ENCODE measurements at regions not wholly inside any gene's neighbourhood (a gene's known extent, or its start where the extent isn't known, plus 50 kb on each side); places are given as distances from the start of the nearest gene placed in this dataset.
A peak's percentile ranks its signal among the peaks of the same experiment; 100 is the strongest.

DNA sequence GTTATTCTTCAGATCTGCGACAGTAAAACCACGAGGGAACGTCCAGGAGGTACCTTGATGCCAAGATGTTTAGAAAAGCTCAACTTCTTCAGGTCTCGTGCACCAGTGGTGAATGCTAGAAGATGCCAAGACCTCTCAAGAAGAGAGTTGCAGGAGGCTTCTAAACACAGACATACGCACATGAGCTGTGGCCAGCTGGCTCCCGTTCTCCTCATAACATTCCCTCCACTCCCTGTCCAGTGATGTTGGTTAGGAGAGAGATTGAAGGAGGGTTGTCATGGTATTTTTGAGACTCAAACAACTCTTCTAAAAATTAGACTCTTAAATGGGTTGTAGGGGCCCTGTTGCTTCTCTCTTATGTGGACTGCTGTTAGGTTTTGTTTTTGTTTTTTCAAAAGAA is 184.3 kb downstream of the QDPR start:
- H3K4me1 ChIP-seq (ENCODE audit: insufficient read depth) = peaks cover 27% of the 10 kb centered on the region
- peak overlapping the region; percentile 17 for H3K4me2 ChIP-seq (ENCODE audit: unreplicated experiment)
- H3K9me2 ChIP-seq (ENCODE audit: insufficient read depth) = no peaks in the 10 kb centered on the region
- no peaks in the 10 kb centered on the region for H3K36me3 ChIP-seq (ENCODE audit: low read depth)
- no peak overlapping the region for H3K27ac ChIP-seq
- 31 to 33% methylated on average over 6 of the region's 6 CpGs for WGBS, 2 experiments (ENCODE audit: low coverage in 1 of 2, low lambda C conversion rate in 2 of 2, missing lambda C conversion rate in 2 of 2)
- no peaks in the 10 kb centered on the region for H3K27me3 ChIP-seq (replicated peaks; ENCODE audit: insufficient read depth)
- H4K20me1 ChIP-seq (ENCODE audit: insufficient read depth) = no peaks in the 10 kb centered on the region
- H3F3A ChIP-seq (ENCODE audit: insufficient read depth) = peaks cover 4% of the 10 kb centered on the region; the same call in 1 of the 2 replicates
- no peaks in the 10 kb centered on the region for H3K9me3 ChIP-seq (ENCODE audit: low read depth)
- H2AFZ ChIP-seq = peak overlapping the region; percentile 51
- H3K4me3 ChIP-seq = no peak overlapping the region
- no peak for TF ChIP-seq EZH2phosphoT487 (IDR thresholded peaks at IDR 0.05; ENCODE audit: insufficient read depth, low read depth)
- TF ChIP-seq EZH2 (IDR thresholded peaks at IDR 0.05; ENCODE audit: insufficient read depth, poor library complexity, severe bottlenecking) = no peak
- DNase-seq = peak; percentile 31
- in situ Hi-C loops (cut with MboI) = loop anchor here (10.0 to 25.0 kb wide), 2 partner anchors 413 to 1040 kb away; no protein-coding TSS in a partner anchor
- H3K79me2 ChIP-seq (ENCODE audit: insufficient read depth) = no peaks in the 10 kb centered on the region
- H3K9ac ChIP-seq = no peak overlapping the region

- Histone ChIP-seq H3K4me2 (ENCODE audit: unreplicated experiment) (no peak overlapping the region), H3K36me3 (ENCODE audit: low read depth) (no peaks in the 10 kb centered on the region), H3K27me3 (replicated peaks; ENCODE audit: insufficient read depth) (no peaks in the 10 kb centered on the region), H3K9ac (no peak overlapping the region), H3K9me2 (ENCODE audit: insufficient read depth) (no peaks in the 10 kb centered on the region), H3K27ac (no peak overlapping the region), H2AFZ (no peak overlapping the region), H3K4me1 (ENCODE audit: insufficient read depth) (peaks cover 27% of the 10 kb centered on the region), H4K20me1 (ENCODE audit: insufficient read depth) (no peaks in the 10 kb centered on the region), H3K4me3 (no peak overlapping the region), H3F3A (ENCODE audit: insufficient read depth) (peaks cover 4% of the 10 kb centered on the region; the same call in 1 of the 2 replicates), H3K79me2 (ENCODE audit: insufficient read depth) (no peaks in the 10 kb centered on the region), H3K9me3 (ENCODE audit: low read depth) (no peaks in the 10 kb centered on the region)
- in situ Hi-C loops (cut with MboI) = loop anchor here (10.0 to 25.0 kb wide), 2 partner anchors 412 to 1039 kb away; no protein-coding TSS in a partner anchor
- no peak for DNase-seq
- no peak for TF ChIP-seq EZH2 (IDR thresholded peaks at IDR 0.05; ENCODE audit: insufficient read depth, poor library complexity, severe bottlenecking)
- TF ChIP-seq EZH2phosphoT487 (IDR thresholded peaks at IDR 0.05; ENCODE audit: insufficient read depth, low read depth) = no peak
- WGBS, 2 experiments (ENCODE audit: low coverage in 1 of 2, low lambda C conversion rate in 2 of 2, missing lambda C conversion rate in 2 of 2) = 42 to 51% methylated on average over 2 of the region's 2 CpGs
Observed at GRCh38 chr4:17326756-17327155, 185.1 kb downstream of the QDPR start.

DNA sequence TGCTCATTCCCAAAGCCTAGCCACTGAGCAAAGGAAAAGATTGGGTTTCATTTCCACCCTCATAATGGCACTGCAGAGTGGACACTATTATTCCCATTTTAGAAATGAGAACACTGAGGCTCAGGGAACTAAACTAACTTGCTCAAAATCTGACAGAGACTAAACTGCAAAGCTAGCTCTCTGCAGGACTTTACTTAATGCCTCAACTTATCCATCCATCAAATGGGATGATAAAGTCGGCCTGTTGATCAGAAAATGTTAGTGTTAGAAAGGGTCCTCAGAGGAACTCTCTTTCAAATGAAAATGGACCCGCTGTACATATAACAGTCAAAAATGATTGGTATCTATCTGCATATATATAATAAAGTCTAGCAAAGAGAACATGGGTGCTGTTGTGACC is 186.8 kb downstream of the QDPR start:
- Histone ChIP-seq H3K4me3 (no peak overlapping the region; the same call in 1 of the 2 replicates), H3K27me3 (replicated peaks; ENCODE audit: insufficient read depth) (no peaks in the 10 kb centered on the region), H3K27ac (no peak overlapping the region), H3K9me3 (ENCODE audit: low read depth) (no peaks in the 10 kb centered on the region), H3K79me2 (ENCODE audit: insufficient read depth) (no peaks in the 10 kb centered on the region), H3F3A (ENCODE audit: insufficient read depth) (peaks cover 4% of the 10 kb centered on the region; the same call in 1 of the 2 replicates), H3K36me3 (ENCODE audit: low read depth) (no peaks in the 10 kb centered on the region), H3K9me2 (ENCODE audit: insufficient read depth) (no peaks in the 10 kb centered on the region), H3K9ac (no peak overlapping the region), H3K4me1 (ENCODE audit: insufficient read depth) (peaks cover 27% of the 10 kb centered on the region), H4K20me1 (ENCODE audit: insufficient read depth) (no peaks in the 10 kb centered on the region), H3K4me2 (ENCODE audit: unreplicated experiment) (peak overlapping the region; percentile 91), H2AFZ (peak overlapping the region; percentile 86; the same call in 1 of the 2 replicates)
- TF ChIP-seq EZH2phosphoT487 (IDR thresholded peaks at IDR 0.05; ENCODE audit: insufficient read depth, low read depth) = no peak
- TF ChIP-seq EZH2 (IDR thresholded peaks at IDR 0.05; ENCODE audit: insufficient read depth, poor library complexity, severe bottlenecking) = no peak
- DNase-seq = no peak
- 84 to 87% methylated on average over 2 of the region's 2 CpGs for WGBS, 2 experiments (ENCODE audit: low coverage in 1 of 2, low lambda C conversion rate in 2 of 2, missing lambda C conversion rate in 2 of 2)
- in situ Hi-C loops (cut with MboI) = loop anchor here (10.0 to 25.0 kb wide), 2 partner anchors 410 to 1038 kb away; no protein-coding TSS in a partner anchor

GRCh38 chr4:17324386-17324830 is 187.5 kb downstream of the QDPR start:
- Histone ChIP-seq H3K27ac (0 out of 2 replicates have a peak overlapping the region, but pooled peaks have one; percentile 19), H3K27me3 (replicated peaks; ENCODE audit: insufficient read depth) (no peaks in the 10 kb centered on the region), H3K4me2 (ENCODE audit: unreplicated experiment) (peak overlapping the region; percentile 91), H3K4me3 (peak overlapping the region; percentile 64), H3K9me2 (ENCODE audit: insufficient read depth) (no peaks in the 10 kb centered on the region), H4K20me1 (ENCODE audit: insufficient read depth) (no peaks in the 10 kb centered on the region), H2AFZ (peak overlapping the region; percentile 86), H3K79me2 (ENCODE audit: insufficient read depth) (no peaks in the 10 kb centered on the region), H3K9me3 (ENCODE audit: low read depth) (no peaks in the 10 kb centered on the region), H3F3A (ENCODE audit: insufficient read depth) (peaks cover 4% of the 10 kb centered on the region; the same call in 1 of the 2 replicates), H3K4me1 (ENCODE audit: insufficient read depth) (peaks cover 27% of the 10 kb centered on the region), H3K36me3 (ENCODE audit: low read depth) (no peaks in the 10 kb centered on the region), H3K9ac (peak overlapping the region; percentile 41; the same call in 1 of the 2 replicates)
- WGBS, 2 experiments (ENCODE audit: low coverage in 1 of 2, low lambda C conversion rate in 2 of 2, missing lambda C conversion rate in 2 of 2) = 5 to 10% methylated on average over 11 of the region's 11 CpGs
- peak; percentile 83 for DNase-seq
- TF ChIP-seq EZH2 (IDR thresholded peaks at IDR 0.05; ENCODE audit: insufficient read depth, poor library complexity, severe bottlenecking) (no peak), EZH2phosphoT487 (IDR thresholded peaks at IDR 0.05; ENCODE audit: insufficient read depth, low read depth) (no peak)
- in situ Hi-C loops (cut with MboI) = loop anchor here (10.0 kb wide), 1 partner anchor 410 kb away; no protein-coding TSS in a partner anchor
